HEK293 (cell line): ENCODE measurements at regions not wholly inside any gene's neighbourhood (a gene's known extent, or its start where the extent isn't known, plus 50 kb on each side); places are given as distances from the start of the nearest gene placed in this dataset.
"Not testable (repeated sequence)": the region's sequence is repeated elsewhere in the genome, so short reads cannot be mapped to it uniquely, and the experiment has no call there.

Source experiments
- CTCF ChIA-PET: fragments of 350-600 bp; formaldehyde crosslinking; extraction: SDS; loops from one replicate; lab custom pipeline; 2021; ENCODE audit warnings: antibody characterized with exemption; lab: Yijun Ruan, JAX
- POLR2A ChIA-PET: fragments of 300-600 bp; formaldehyde crosslinking; extraction: SDS; loops from one replicate; lab custom pipeline; 2020; ENCODE audit warnings: antibody characterized with exemption, inconsistent platforms; lab: Yijun Ruan, JAX
- H3K27ac ChIP-seq: fragments of 200-500 bp; sonication (Bioruptor generic); 2 replicates; pipeline ENCODE4 v1.5.1; 2014; ENCODE audit warnings: low read depth, low read length, control low read depth, inconsistent platforms; ENCODE audit errors: extremely low read depth
- H3K36me3 ChIP-seq, 2 experiments: fragments of 200-500 bp in 1 of 2; sonication (Bioruptor generic) in 1 of 2; 1 replicate in 1 of 2; 2 replicates in 1 of 2; pipeline ENCODE4 v1.5.1; 2014 to 2017; ENCODE audit warnings: inconsistent platforms in 2 of 2, low read length in 2 of 2; ENCODE audit not compliant: control insufficient read depth in 2 of 2, insufficient read depth in 1 of 2
- H3K4me1 ChIP-seq: fragments of 200-500 bp; sonication (Bioruptor generic); 2 replicates; pipeline ENCODE4 v1.5.1; 2014; ENCODE audit warnings: mild to moderate bottlenecking, low read length, inconsistent platforms; ENCODE audit not compliant: control insufficient read depth, insufficient read depth
- H3K4me3 ChIP-seq: 2 replicates; pipeline ENCODE4 v1.5.1; 2011; ENCODE audit warnings: low read depth, mild to moderate bottlenecking, control low read depth, low read length, moderate library complexity
- H3K9me3 ChIP-seq: fragments of 200-500 bp; sonication (Bioruptor generic); 2 replicates; pipeline ENCODE4 v1.5.1; 2014; ENCODE audit warnings: low read depth, low read length, inconsistent platforms; ENCODE audit not compliant: control insufficient read depth, insufficient read depth
- BCL11B ChIP-seq: fragments of 450-650 bp; formaldehyde crosslinking; IDR thresholded peaks from 2 replicates; pipeline ENCODE4 v1.5.1; 2016; ENCODE audit warnings: low read depth, missing biosample characterization, missing genetic modification characterization
- EGR2 ChIP-seq: fragments of 450-650 bp; formaldehyde crosslinking; IDR thresholded peaks from 2 replicates; pipeline ENCODE4 v1.5.1; 2016; ENCODE audit warnings: low read depth, missing biosample characterization, missing genetic modification characterization
- FEZF1 ChIP-seq: fragments of 450-650 bp; formaldehyde crosslinking; IDR thresholded peaks from 2 replicates; pipeline ENCODE4 v1.5.1; 2016; ENCODE audit warnings: missing biosample characterization, missing genetic modification characterization
- SP7 ChIP-seq: fragments of 450-650 bp; formaldehyde crosslinking; IDR thresholded peaks from 2 replicates; pipeline ENCODE4 v1.5.1; 2016; ENCODE audit warnings: missing biosample characterization, missing genetic modification characterization
- WT1 ChIP-seq: fragments of 450-650 bp; formaldehyde crosslinking; IDR thresholded peaks from 2 replicates; pipeline ENCODE4 v1.5.1; 2016; ENCODE audit warnings: missing biosample characterization, missing genetic modification characterization
- YY2 ChIP-seq: fragments of 450-650 bp; formaldehyde crosslinking; IDR thresholded peaks from 2 replicates; pipeline ENCODE4 v1.5.1; 2016; ENCODE audit warnings: missing biosample characterization, missing genetic modification characterization
- ZFHX2 ChIP-seq: fragments of 450-650 bp; formaldehyde crosslinking; conservative IDR thresholded peaks from 2 replicates; pipeline ENCODE4 v1.5.1; 2016; ENCODE audit warnings: missing biosample characterization, missing genetic modification characterization
- ZNF140 ChIP-seq: fragments of 450-650 bp; formaldehyde crosslinking; IDR thresholded peaks from 2 replicates; pipeline ENCODE4 v1.5.1; 2016; ENCODE audit warnings: missing biosample characterization, missing genetic modification characterization
- ZNF155 ChIP-seq: fragments of 450-650 bp; formaldehyde crosslinking; IDR thresholded peaks from 2 replicates; pipeline ENCODE4 v1.5.1; 2016; ENCODE audit warnings: missing biosample characterization, missing genetic modification characterization
- ZNF23 ChIP-seq: fragments of 450-650 bp; formaldehyde crosslinking; IDR thresholded peaks from 2 replicates; pipeline ENCODE4 v1.5.1; 2016; ENCODE audit warnings: missing biosample characterization, missing genetic modification characterization, borderline replicate concordance
- ZNF280C ChIP-seq: fragments of 450-650 bp; formaldehyde crosslinking; IDR thresholded peaks from 2 replicates; pipeline ENCODE4 v1.5.1; 2016; ENCODE audit warnings: missing biosample characterization, missing genetic modification characterization
- ZNF311 ChIP-seq: fragments of 450-650 bp; formaldehyde crosslinking; IDR thresholded peaks from 2 replicates; pipeline ENCODE4 v1.5.1; 2017; ENCODE audit warnings: missing biosample characterization, missing genetic modification characterization, borderline replicate concordance
- ZNF324 ChIP-seq: fragments of 450-650 bp; formaldehyde crosslinking; IDR thresholded peaks from 2 replicates; pipeline ENCODE4 v1.5.1; 2016; ENCODE audit warnings: missing biosample characterization, missing genetic modification characterization
- ZNF555 ChIP-seq: fragments of 450-650 bp; formaldehyde crosslinking; conservative IDR thresholded peaks from 2 replicates; pipeline ENCODE4 v1.5.1; 2017; ENCODE audit warnings: missing biosample characterization, mild to moderate bottlenecking, missing genetic modification characterization, inconsistent platforms
- ZNF664 ChIP-seq: fragments of 450-650 bp; formaldehyde crosslinking; IDR thresholded peaks from 2 replicates; pipeline ENCODE4 v1.5.1; 2016; ENCODE audit warnings: missing biosample characterization, missing genetic modification characterization
- ZNF677 ChIP-seq: fragments of 450-650 bp; IDR thresholded peaks from 2 replicates; pipeline ENCODE4 v1.5.0; 2018; ENCODE audit warnings: missing biosample characterization, mild to moderate bottlenecking, missing genetic modification characterization, moderate library complexity
- TF ChIP-seq, protein P1 (sequence below): fragments of 450-650 bp; formaldehyde crosslinking; optimal IDR thresholded peaks from 2 replicates; pipeline ENCODE3; 2016; ENCODE audit warnings: missing biosample characterization, mild to moderate bottlenecking, missing genetic modification characterization
- TF ChIP-seq, protein P2 (sequence below): fragments of 450-650 bp; formaldehyde crosslinking; IDR thresholded peaks from 2 replicates; pipeline ENCODE4 v1.5.1; 2016; ENCODE audit warnings: missing biosample characterization, missing genetic modification characterization, borderline replicate concordance
- TF ChIP-seq, protein P3 (sequence below): fragments of 450-650 bp; formaldehyde crosslinking; IDR thresholded peaks from 2 replicates; pipeline ENCODE4 v1.5.1; 2016; ENCODE audit warnings: missing biosample characterization, missing genetic modification characterization
- TF ChIP-seq, protein P4 (sequence below): fragments of 450-650 bp; formaldehyde crosslinking; IDR thresholded peaks from 2 replicates; pipeline ENCODE4 v1.5.0; 2017; ENCODE audit warnings: missing biosample characterization, missing genetic modification characterization, borderline replicate concordance

DNA sequence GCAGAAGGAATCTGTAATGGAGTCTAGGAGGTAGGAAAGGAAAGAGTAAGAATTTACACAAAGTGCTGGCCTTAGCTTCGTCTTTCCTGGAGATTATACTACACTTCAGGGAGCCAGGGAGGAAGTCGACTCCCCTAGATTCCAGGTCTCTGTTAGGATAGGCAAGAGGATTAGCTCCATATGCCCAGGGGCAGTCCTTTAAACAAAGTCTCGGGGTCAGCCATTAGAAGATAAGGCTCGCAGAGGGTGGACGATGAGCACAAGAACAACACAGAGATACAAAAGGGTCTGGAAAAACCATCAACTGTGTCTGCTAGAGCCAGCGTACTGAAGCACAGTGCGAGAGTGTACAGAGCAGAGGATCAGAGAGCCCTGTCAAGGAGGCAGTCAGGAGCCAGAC is 344.7 kb upstream of the TNC start (continued):
- TF ChIP-seq ZNF664 (tag by site-specific recombination) (no peak), YY2 (tag by site-specific recombination) (no peak), ZNF280C (tag by site-specific recombination) (no peak), EGR2 (no peak), BCL11B (tag by site-specific recombination) (no peak), ZFHX2 (no peak)

- TF ChIP-seq ZNF324 (tag by site-specific recombination), result no peak
- TF ChIP-seq, protein P1, sequence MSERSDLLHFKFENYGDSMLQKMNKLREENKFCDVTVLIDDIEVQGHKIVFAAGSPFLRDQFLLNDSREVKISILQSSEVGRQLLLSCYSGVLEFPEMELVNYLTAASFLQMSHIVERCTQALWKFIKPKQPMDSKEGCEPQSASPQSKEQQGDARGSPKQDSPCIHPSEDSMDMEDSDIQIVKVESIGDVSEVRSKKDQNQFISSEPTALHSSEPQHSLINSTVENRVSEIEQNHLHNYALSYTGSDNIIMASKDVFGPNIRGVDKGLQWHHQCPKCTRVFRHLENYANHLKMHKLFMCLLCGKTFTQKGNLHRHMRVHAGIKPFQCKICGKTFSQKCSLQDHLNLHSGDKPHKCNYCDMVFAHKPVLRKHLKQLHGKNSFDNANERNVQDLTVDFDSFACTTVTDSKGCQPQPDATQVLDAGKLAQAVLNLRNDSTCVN (tag by site-specific recombination), result no peak
- TF ChIP-seq WT1 (tag by site-specific recombination), result no peak
- TF ChIP-seq ZNF555 (tag by site-specific recombination), result no peak
- TF ChIP-seq, protein P2, sequence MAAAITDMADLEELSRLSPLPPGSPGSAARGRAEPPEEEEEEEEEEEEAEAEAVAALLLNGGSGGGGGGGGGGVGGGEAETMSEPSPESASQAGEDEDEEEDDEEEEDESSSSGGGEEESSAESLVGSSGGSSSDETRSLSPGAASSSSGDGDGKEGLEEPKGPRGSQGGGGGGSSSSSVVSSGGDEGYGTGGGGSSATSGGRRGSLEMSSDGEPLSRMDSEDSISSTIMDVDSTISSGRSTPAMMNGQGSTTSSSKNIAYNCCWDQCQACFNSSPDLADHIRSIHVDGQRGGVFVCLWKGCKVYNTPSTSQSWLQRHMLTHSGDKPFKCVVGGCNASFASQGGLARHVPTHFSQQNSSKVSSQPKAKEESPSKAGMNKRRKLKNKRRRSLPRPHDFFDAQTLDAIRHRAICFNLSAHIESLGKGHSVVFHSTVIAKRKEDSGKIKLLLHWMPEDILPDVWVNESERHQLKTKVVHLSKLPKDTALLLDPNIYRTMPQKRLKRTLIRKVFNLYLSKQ (tag by site-specific recombination), result no peak
- no peak for TF ChIP-seq YY2 (tag by site-specific recombination)
- ChIA-PET CTCF (no interaction called here), POLR2A (no interaction called here)
- Histone ChIP-seq H3K36me3 (no peaks in the 10 kb centered on the region), H3K9me3 (no peaks in the 10 kb centered on the region), H3K4me3 (no peak overlapping the region), H3K4me1 (no peaks in the 10 kb centered on the region), H3K27ac (no peak overlapping the region)
Measured at GRCh38 chr9:115466756-115467155, 348.8 kb upstream of the TNC start.

DNA sequence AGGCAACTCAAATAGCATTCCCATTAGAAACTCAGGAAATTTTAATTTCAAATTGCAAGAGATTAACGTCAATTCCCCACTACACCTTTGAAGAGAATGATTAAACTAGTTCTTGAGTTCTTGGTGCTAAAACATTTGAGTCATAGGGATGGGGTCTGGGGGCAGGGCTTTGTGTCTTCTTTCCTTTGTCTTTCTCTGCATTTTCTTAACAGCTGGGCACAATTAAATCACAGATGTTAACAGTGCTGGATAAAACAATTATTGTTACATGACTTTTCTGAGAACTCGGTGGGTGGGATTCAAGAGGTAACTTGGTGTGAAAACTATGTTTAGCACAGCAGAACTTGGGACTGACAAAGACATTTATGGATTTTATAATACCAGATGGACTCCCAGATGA is 351.9 kb upstream of the TNC start:
- Histone ChIP-seq H3K4me3 (no peak overlapping the region), H3K36me3 (no peaks in the 10 kb centered on the region), H3K9me3 (no peaks in the 10 kb centered on the region), H3K4me1 (no peaks in the 10 kb centered on the region), H3K27ac (no peak overlapping the region)
- ChIA-PET POLR2A (no interaction called here), CTCF (interaction anchor here (0.7 kb wide), 1 partner anchor 826 kb away, joined by 3 read pairs; no protein-coding TSS in a partner anchor)
- TF ChIP-seq ZNF677 (no peak), ZNF155 (tag by site-specific recombination) (no peak), ZNF23 (no peak), ZNF311 (tag by site-specific recombination) (no peak), SP7 (tag by site-specific recombination) (no peak), FEZF1 (tag by site-specific recombination) (no peak), ZNF140 (tag by site-specific recombination) (no peak)
- TF ChIP-seq, protein P3, sequence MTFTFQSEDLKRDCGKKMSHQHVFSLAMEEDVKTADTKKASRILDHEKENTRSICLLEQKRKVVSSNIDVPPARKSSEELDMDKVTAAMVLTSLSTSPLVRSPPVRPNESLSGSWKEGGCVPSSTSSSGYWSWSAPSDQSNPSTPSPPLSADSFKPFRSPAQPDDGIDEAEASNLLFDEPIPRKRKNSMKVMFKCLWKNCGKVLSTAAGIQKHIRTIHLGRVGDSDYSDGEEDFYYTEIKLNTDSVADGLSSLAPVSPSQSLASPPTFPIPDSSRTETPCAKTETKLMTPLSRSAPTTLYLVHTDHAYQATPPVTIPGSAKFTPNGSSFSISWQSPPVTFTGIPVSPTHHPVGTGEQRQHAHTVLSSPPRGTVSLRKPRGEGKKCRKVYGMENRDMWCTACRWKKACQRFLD (tag by site-specific recombination), result no peak
- TF ChIP-seq, protein P4, sequence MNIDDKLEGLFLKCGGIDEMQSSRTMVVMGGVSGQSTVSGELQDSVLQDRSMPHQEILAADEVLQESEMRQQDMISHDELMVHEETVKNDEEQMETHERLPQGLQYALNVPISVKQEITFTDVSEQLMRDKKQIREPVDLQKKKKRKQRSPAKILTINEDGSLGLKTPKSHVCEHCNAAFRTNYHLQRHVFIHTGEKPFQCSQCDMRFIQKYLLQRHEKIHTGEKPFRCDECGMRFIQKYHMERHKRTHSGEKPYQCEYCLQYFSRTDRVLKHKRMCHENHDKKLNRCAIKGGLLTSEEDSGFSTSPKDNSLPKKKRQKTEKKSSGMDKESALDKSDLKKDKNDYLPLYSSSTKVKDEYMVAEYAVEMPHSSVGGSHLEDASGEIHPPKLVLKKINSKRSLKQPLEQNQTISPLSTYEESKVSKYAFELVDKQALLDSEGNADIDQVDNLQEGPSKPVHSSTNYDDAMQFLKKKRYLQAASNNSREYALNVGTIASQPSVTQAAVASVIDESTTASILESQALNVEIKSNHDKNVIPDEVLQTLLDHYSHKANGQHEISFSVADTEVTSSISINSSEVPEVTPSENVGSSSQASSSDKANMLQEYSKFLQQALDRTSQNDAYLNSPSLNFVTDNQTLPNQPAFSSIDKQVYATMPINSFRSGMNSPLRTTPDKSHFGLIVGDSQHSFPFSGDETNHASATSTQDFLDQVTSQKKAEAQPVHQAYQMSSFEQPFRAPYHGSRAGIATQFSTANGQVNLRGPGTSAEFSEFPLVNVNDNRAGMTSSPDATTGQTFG (tag by site-specific recombination), result no peak

DNA sequence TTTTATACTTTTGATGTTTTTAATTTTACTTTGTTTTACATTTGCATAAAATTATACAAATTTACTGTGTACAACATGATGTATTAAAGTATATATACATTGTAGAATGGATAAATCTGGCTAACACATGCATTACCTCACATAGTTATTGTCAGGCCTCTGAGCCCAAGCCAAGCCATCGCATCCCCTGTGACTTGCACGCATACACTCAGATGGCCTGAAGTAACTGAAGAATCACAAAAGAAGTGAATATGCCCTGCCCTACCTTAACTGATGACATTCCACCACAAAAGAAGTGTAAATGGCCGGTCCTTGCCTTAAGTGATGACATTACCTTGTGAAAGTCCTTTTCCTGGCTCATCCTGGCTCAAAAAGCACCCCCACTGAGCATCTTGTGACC is 355.1 kb upstream of the TNC start:
- CTCF ChIA-PET, result interaction anchor here (0.7 kb wide), 1 partner anchor 130 kb away, joined by 3 read pairs; no protein-coding TSS in a partner anchor
- H3K9me3 ChIP-seq, H3K36me3 ChIP-seq, H3K4me1 ChIP-seq, POLR2A ChIA-PET, H3K27ac ChIP-seq, H3K4me3 ChIP-seq: not testable (repeated sequence)
